Stimulated activated CD4-positive, alpha-beta T cell treated with anti-CD3 and anti-CD28 coated beads, Interleukin-15, amount 100 ng/mL, for 24 hours (primary cell): ENCODE measurements at regions not wholly inside any gene's neighbourhood (a gene's known extent, or its start where the extent isn't known, plus 50 kb on each side); places are given as distances from the start of the nearest gene placed in this dataset.

ENCODE experiments used
- DNase-seq: peaks from one replicate; pipeline ENCODE4 v3.0.0-alpha.2; 2020

DNA sequence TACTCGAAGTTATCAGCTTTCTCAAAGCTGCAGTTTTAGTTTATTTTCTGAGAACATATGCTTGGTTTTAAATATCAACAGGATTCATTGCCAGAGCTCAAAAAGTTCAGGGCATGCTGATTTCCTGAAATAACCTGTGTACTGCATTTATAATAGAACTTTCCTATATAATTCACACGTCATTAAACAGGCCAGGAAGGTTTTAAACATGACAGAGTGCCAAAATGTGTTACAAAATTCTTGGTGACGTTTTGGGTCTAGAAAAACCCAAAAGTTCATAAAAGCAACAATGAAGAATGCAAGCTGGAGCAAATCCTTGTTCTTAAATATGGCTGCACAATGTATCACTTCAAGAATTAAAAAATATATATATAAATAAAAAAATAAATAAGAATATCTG, 1139.1 kb downstream of the CDH11 start:
- no peak for DNase-seq

DNA sequence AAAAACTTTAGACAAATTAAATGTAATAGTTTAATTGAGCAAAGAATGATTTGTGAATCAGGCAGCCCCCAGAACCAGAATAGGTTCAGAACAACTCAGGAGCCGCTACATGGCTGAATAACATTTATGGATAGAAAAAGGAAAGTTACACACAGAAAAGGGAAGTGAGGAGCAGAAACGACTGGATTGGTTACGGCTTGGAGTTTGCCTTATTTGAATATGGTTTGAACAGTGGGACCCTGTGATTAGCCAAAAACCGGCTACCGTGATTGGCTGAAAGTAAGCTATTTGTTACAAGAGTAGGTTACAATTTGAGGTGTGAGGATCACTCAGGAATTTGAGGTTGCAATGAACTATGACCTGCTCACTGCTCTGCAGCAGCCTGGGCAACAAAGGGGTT, 1139.8 kb downstream of the CDH11 start:
- DNase-seq, result no peak

DNA sequence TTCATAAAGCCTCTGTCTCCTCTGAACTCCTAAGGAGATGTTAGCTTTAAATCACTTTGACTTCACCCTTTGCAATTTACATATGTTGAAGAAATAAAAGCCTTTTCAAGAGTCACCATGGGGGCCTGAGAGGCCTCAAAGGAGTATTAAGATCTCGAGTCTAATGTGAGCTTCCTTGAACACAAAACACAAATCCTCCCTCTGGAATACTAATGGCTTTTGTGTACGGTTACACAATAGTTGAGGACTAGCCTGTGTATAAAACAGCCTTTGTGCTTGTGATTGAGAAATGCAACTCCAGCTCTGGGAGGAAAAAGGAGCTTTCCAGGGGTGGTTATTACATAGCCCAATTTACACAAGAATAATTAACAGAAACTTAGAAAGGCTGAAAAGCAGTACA, 1140.2 kb downstream of the CDH11 start:
- DNase-seq, result no peak

DNA sequence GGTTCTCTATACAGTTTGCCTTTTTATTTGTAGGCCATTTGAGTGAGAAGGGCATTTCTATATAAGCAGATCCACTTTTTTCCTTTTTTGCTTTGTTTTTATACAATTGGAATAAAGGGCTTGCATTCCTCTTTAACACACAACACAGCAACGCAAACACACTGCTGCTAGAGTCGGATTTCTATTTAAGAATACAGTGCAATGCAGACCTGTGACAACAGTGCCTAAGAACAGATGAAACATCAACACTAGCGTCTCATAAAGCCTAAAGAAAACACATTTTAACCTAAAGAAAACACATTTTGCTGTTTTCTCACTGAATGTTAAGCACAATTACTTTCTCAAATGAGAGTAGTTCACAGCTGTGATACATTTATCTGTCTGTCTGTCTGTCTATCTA, 1141.1 kb downstream of the CDH11 start:
- no peak for DNase-seq

DNA sequence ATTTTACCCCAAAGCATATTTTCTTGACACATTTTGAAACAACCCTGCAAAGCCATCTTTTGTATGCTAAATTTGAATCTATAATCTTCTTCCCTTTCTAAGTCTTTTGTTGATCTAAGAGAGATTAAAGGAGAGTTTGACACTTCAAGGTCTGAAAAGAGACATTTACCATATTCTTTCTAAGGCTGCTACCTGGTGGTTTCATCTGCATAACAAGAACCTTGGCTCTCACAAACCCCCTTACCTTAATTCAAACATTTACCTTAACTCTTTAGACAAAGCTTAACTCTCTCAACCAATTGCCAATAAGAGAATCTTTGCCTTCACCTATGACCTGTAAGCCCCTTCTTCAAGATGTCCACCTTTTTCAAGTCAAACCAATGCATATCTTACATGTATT, 1143.6 kb downstream of the CDH11 start:
- DNase-seq, result no peak

DNA sequence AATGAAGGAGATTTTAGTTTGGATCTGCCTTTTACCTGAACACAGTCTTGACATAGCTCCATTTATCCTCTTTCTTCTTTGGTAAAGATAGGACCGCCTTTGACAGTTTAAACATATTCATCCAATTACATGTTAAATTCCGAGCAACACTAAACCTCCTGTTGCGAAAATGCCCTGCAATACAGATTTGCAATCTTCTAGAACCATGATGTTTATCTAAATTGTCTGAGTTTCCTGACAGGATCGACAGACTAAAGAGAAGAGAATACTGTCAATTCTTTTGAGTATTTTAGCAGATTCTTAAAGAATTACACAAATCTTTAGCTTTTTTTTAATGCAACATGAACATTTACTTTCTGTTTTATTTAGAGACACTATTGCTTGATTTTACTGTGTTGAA, 1145.5 kb downstream of the CDH11 start:
- no peak for DNase-seq

DNA sequence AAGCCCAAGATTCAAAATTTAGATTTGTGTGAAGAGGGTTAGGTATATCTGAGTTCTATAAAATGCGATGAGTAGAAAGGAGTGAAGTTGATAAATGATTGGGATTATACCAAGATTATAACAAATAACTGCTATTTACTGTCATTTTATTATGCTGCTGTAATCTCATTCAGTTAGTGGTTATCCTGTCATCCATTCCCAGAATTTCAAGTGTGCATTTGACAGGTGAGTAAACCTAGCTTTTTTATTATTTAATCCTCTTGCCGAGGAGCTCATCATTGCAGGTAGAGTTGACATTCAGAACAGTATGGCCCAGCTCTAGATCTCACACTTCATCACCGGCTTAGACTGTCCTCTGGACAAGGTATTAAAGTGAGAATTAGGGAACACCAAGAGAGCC, 1146.2 kb downstream of the CDH11 start:
- no peak for DNase-seq

DNA sequence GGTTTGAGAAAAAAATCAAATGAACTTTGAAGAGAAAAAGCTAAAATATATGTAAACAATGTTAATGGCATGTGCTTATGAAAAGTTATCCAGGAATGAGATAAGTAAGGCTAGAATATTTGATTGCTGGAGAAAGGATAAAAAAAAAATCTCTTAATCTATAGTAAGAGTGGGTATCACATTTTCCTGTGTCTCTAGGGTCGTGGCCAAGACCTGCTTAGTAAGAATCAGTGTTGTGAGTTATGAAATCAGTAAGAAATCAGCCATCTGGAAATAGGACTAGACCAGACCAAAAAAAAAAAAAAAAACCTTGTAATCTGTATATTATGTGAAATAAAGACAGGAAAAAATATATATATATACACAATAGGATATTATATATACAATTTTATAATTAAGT, 1153.9 kb downstream of the CDH11 start:
- no peak for DNase-seq

DNA sequence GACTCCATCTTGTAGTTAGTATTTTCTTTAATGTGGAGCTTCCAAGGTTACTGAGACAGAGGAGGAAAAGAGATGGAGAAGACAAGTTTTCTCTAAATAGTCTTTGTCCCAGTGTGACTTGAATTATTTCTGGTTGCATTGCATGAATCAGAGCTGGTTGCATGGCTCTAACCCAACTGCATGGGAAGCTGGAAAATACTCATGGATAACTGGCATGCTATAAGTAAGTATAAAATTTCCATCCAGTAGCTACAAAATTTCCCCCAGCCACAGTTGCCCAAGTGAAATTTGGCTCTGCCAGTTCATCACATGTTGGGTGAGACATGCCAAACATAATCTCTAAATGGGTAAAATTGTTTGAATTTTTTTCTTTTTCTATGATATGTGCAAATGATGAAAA, 1161.5 kb downstream of the CDH11 start:
- DNase-seq, result no peak

DNA sequence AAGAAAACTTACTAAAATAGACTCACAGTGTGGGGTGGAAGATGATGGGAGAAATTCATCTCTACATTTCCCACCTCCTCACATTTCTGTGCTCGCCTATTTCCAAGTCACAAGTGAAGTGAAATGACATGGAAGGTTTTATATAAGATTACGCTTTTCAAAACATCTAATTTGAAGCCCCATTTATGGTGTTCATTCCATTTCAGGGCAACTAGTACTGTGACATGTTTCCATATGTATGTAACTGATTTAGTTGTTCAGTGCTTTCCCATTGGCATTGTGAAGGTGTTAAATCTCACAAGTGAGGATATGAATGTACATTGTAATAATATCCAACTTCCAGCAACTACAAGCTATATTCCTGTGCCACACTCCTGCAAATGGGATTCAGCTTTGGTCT, 1174.8 kb downstream of the CDH11 start:
- no peak for DNase-seq

DNA sequence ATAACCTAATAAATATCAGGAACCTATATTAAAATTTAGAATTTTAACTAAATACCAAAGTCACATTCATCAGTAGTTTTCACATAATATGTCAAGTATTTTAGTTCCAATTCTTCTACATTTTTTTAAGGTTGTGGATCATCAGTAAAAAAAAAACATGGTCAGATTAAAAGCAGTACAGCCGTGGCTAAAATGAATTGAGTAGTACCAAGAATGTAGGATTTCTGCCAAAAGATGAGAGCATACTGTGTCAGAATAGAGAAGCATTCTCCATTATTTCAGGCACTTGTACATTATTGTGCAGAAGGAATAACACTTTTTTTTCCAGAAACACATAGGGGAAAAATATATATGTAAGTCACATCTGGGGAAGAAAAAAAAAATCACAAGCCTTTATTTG, 1176.1 kb downstream of the CDH11 start:
- no peak for DNase-seq

DNA sequence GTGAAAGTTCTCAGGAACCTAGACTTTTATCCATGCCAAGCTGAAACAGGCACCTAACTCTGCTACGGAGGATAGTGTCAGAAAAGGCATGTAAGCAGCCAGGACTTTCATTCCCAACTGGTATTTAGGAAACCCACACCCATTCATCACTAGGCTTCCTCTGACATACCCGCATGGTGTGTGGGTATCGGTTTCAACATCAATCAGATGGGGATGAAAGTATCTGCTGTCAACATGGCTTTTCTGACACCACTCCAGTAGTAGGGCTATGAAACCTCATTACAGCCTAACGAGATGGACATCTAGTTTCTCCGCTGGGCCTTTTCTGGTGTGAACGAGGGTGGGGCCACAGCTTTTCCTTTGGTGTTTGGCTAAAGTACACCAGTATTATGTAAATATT, 1178.3 kb downstream of the CDH11 start:
- no peak for DNase-seq

DNA sequence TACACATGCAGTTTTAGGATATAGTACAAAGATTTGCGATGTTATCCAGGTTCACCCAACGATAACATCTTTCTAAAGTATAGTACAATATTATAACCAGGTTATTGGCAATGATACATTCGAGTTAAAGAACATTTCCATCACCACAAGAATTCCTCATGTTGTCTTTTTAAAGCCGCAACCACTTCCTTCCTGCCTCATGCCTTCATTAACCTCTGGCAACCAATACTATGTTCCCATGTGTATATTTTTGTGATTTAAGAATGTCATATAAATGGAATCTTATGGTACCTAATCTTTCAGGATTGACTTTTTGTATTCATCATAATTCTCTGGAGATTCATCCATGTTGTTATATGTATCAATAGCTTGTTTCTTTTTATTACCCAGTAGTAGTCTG, 1183.2 kb downstream of the CDH11 start:
- no peak for DNase-seq

DNA sequence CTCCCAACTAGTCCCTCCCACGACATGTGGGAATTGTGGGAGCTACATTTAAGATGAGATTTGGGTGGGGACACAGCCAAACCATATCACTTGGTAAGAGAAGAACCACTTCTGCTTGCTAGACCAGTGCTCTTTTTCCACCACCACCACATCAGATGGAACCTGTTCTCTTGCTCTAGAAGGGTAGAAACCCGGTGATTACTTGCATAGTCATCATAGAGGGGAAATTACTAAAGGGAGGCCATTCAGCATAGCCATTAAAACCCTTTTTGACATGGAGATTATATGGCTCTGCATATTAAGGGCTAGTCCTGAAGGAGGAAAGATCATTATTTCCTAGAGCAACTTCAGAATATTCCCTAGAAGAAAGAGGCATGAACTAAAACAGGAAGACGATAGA, 1188.0 kb downstream of the CDH11 start:
- DNase-seq, result no peak

DNA sequence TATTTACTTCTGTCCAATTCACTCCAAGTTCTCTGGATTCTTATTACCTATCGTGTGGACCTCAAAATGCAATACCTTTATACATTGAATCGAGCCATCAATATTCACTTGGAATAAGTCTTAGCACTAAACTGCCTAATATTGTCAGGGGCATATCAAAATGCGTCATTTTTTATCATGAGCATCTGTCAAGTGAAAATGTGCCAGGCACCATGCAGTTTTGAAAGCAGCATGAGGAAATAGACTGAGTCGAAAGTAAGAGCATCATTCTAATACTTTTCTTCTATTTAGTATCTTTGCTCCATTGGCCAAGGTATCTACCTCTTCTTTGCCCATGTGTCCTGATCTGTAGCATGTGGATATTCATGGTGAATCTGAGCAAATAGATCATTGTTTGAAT, 1193.4 kb downstream of the CDH11 start:
- DNase-seq, result no peak

DNA sequence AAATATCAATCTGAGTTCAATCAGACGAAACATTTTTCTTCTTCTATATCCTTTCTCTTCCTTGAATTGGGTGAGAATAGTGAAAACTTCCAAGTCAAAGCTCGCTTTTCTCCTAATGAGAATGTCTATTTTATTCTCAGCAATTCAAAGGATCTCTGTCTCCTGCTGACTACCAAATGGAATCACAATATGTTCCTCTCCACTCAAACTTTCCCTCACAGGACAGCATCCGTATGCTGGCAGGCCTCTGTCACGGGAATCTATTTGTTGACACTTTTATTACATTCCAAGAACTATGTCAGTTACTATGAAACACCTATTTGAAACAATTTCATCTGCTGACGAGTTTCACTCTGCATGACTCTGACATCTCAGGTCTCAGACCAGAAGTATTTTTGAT, 1196.6 kb downstream of the CDH11 start:
- DNase-seq, result no peak

DNA sequence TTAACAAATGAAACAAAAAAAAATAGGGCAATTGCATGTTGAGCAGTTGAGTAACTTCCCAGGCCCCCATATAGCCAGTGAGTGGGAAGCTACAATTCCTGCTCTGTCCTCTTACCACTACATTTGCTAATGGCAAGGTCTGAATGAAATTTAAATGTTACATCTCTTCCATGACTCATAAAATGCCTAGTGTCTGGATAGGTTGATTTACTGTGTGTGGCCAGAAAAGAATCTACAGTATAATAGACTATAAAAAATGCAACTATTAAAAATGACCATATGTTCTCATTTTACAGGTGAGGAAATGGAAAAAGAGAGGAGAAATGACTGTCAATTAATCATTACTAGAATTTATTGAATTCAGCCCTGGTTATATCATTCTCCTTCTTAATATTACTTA, 1199.3 kb downstream of the CDH11 start:
- DNase-seq, result no peak

DNA sequence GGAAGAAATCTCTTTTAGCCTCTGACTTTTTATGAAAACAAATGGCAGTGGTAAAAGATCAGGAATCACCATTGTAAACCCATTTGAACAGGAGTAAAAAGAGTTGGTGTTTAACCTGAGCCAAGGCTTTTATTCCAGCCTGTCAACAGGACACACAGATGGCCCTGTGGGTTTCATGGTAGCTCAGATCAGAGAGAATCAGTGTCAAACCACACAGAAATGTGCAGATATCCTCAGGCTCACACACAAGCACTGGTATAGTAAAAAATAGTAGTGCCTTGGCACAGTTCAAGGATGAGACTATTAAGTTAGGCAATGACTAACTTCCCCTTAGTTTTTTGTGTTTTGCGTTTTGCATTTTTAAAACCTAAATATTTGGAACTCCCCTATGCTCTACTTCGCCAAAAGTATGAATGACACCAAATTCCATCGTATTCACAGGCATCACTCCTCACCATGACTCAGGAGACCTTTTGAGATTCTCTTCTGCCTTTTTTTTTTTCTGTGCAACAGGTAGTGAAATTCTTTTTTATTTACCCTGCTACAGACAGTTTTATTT, 1200.0 kb downstream of the CDH11 start:
- DNase-seq, result no peak

DNA sequence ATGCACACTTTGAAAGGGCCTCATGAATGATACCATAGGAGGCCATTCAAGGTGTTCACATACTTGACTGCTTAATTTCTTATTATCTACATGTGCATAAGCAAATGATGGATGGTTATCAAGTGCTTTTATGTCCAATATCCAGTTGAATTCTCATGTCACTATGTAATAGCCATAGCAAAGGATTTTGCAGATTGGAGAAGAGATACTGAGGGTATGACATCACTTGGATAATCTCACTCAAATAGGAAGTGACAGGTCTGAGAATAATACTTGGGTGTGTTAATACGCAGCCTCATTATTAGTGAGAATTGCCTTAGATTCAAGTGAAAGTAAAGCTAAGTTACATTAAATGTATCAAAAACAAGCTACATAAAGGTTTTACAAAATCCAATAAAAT, 1208.6 kb downstream of the CDH11 start:
- DNase-seq, result no peak

DNA sequence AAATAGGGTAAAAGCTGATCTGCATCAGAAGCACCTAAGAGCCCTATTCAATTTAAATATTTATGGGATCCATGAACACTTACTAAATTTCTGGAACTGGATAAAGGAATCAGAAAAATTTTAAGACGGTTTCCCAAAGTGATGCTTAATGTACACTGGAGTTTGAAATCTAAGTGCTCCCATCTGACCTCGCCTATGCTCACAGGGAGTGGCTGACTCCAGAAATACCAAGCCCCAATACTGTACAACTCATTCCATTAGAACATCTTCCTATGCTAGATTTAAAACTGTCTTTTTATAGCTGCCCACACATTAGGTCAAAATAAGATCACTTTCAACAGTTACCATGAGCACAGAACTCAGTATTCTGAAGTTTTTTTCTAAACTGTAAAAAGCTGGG, 1214.6 kb downstream of the CDH11 start:
- no peak for DNase-seq

DNA sequence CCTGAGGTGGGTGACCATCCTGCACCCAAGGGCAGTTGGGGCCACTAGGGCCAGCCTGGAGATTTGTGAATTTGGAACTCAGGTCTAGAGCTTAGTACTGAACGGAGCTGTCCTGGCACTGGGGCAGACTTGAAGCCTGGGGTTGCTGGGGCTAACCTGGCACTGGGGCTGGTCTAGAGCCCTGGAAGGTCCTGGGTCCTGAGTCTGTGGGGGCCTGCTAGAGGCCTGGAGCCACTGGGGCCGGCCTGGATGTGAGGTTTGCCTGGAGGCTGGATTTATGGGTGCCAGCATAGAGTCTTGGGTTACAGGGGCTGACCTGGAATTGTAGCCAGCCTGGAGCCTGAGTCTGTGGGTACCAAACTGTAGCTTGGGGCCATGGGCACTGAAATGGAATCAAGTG, 1216.9 kb downstream of the CDH11 start:
- DNase-seq, result no peak

DNA sequence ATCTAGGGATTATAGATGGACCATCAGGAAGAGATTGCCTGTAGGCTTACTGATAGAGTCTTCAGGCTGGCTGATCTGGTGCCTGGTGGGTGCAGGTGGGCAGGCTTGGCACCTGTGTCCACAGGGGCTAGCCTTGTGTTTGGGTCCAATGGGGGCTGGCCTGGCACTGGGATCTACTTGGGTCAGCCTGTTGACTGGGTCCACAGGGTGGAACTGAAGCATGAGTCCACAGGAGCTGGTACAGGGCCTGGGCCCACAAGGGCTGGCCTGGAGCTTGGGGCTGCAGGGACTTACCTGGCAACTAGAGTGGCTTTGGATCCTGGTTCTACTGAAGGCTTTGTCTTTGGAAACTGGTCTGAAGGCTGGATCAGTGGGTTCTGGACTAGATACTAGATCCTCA, 1217.7 kb downstream of the CDH11 start:
- no peak for DNase-seq

DNA sequence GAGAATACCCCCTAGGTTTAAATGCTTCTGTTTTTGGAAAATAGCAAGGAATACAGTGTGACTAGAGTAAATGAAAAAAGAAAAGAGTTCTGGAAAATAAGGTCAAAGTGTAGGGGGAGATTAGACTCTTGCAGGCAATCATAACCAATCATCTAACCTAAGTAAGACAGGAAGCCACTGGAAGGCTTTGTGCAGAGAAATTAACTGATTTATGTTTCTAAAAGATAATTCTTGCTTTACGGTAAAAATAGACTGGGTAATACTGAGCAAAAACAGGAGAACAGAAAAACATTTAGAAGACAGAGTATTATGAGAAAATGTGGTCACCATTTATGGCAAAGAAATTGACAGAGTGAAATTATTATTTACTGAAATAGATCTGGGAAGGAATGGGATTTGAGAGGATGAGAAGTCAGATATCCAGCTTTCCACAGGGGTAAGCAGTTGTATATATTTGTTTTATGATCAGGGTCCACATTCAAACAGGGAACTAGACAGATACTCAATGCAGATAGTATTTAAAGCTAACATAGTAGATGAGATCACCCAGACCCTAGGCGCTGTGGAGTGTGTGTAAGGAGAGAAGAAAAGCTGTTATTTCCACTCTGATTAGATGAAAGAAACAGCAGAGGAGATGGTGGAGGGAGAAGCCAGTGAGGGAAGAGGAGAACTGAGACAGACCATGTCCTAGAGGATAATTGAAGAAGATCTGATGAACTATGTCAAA, 1225.3 kb downstream of the CDH11 start:
- no peak for DNase-seq

DNA sequence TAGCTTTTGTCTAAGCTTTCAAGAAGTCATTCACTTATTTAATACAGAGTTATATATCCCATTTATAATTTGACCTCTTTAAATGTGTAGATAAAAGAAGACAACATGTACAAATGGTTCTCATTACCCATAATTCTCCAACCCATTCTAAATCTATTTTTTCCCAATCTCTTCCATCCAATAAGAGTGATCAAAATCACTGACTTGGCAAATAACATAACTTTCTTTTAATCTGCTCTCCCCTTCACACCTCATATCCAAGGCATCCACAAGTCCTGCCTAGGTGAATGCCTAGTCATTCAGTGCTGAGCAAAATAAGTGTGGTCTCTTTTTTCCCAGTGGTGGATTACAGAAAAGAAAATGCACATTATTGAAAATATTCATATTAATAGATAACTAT, 1231.1 kb downstream of the CDH11 start:
- no peak for DNase-seq

DNA sequence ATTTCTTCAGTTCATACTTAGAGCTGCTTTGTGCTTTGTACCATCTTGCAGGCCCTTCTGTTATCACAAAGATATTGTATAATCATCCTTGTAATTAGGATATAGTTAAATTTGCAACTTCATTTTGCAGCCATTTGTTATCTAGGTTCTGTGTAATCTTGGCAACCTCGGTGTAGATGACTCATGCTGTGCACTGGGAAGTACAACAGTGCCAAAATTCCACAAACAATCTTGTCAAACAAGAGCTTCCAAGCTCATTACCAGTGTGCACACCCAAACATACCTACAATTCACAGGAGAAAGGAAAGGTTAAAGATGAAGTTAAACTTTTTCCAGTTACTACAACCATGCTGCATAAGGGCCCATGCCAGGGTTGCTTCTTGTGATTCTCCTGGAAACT, 1231.8 kb downstream of the CDH11 start:
- no peak for DNase-seq
